A549 (cell line): ENCODE measurements at regions not wholly inside any gene's neighbourhood (a gene's known extent, or its start where the extent isn't known, plus 50 kb on each side); places are given as distances from the start of the nearest gene placed in this dataset.

Experiments
- ATAC-seq, 2 experiments: fragments of 200-7000 bp in 1 of 2; fragments of >200 bp in 1 of 2; cut with Nextera tagmentation in 1 of 2; cut with Tn5 transposase in 1 of 2; 3 replicates each; pipeline versions ENCODE4 v1.8.0 to v1.9.1; 2018 to 2020; ENCODE audit warnings: mild to moderate bottlenecking in 1 of 2, moderate library complexity in 1 of 2
- CTCF ChIA-PET: fragments of 300-600 bp; sonication (Branson Sonifier 250); formaldehyde crosslinking; extraction: SDS; loops from one replicate; lab custom pipeline; 2021; ENCODE audit warnings: antibody characterized with exemption, inconsistent platforms; lab: Yijun Ruan, JAX
- POLR2A ChIA-PET: fragments of 350-600 bp; formaldehyde crosslinking; extraction: SDS; loops from one replicate; lab custom pipeline; 2021; ENCODE audit warnings: antibody characterized with exemption, inconsistent platforms; lab: Yijun Ruan, JAX
- DNase-seq, 2 experiments: peaks; one replicate each; pipeline versions ENCODE4 v3.0.0 to v3.0.0-alpha.2; 2011 to 2016; ENCODE audit warnings: low read depth in 1 of 2, low spot score in 1 of 2
- FAIRE-seq: peaks from 2 replicates; lab custom pipeline; 2011; peaks lifted over from hg19 to GRCh38; lab: Jason Lieb, UNC
- H3K27ac ChIP-seq, 2 experiments: fragments of >200 bp; sonication (Bioruptor Twin); formaldehyde crosslinking; 3 replicates each; pipeline ENCODE4 v1.5.1; 2016 to 2017
- H3K4me1 ChIP-seq: fragments of >200 bp; sonication (Bioruptor Twin); formaldehyde crosslinking; 3 replicates; pipeline ENCODE4 v1.6.1; 2016
- H3K4me2 ChIP-seq: fragments of >200 bp; sonication (Bioruptor Twin); formaldehyde crosslinking; 3 replicates; pipeline ENCODE4 v1.6.1; 2016
- H3K4me3 ChIP-seq: fragments of >200 bp; sonication (Bioruptor Twin); formaldehyde crosslinking; 3 replicates; pipeline ENCODE4 v1.5.1; 2016
- H3K9me3 ChIP-seq: fragments of >200 bp; sonication (Bioruptor Twin); formaldehyde crosslinking; 3 replicates; pipeline ENCODE4 v1.6.1; 2016
- CBX8 ChIP-seq: fragments of 200-600 bp; sonication (generic); IDR thresholded peaks from 2 replicates; pipeline ENCODE4 v1.6.1; 2016
- CEBPB ChIP-seq, 2 experiments: fragments of >200 bp in 1 of 2; sonication (Bioruptor Twin) in 1 of 2; formaldehyde crosslinking in 1 of 2; IDR thresholded peaks; 2 replicates each; pipeline ENCODE4 v1.6.1; 2012 to 2016
- CTCF ChIP-seq: fragments of >200 bp; sonication (Bioruptor Twin); formaldehyde crosslinking; IDR thresholded peaks from 3 replicates; pipeline ENCODE4 v1.5.1; 2016
- E2F6 ChIP-seq: IDR thresholded peaks from 2 replicates; pipeline ENCODE4 v1.6.1; 2012; ENCODE audit warnings: low read depth, borderline replicate concordance
- EP300 ChIP-seq, 2 experiments: fragments of >200 bp; sonication (Bioruptor Twin); formaldehyde crosslinking; IDR thresholded peaks; 2 replicates in 1 of 2; 3 replicates in 1 of 2; pipeline ENCODE4 v1.6.1; 2016 to 2017
- HMGXB4 ChIP-seq: fragments of 250-450 bp; sonication (Bioruptor Pico); IDR thresholded peaks from 2 replicates; pipeline ENCODE4 v1.5.0; 2021; ENCODE audit warnings: mild to moderate bottlenecking, moderate library complexity, borderline replicate concordance
- HOXB13 ChIP-seq: fragments of 250-450 bp; sonication (Bioruptor Pico); IDR thresholded peaks from 2 replicates; pipeline ENCODE4 v1.5.0; 2020; ENCODE audit warnings: low read depth, mild to moderate bottlenecking, moderate library complexity
- JUN ChIP-seq, 2 experiments: fragments of >200 bp; sonication (Bioruptor Twin); formaldehyde crosslinking; IDR thresholded peaks; 2 replicates in 1 of 2; 3 replicates in 1 of 2; pipeline ENCODE4 v1.6.1; 2016 to 2017
- MAX ChIP-seq: IDR thresholded peaks from 2 replicates; pipeline ENCODE4 v1.6.1; 2012
- MAZ ChIP-seq: fragments of 150-350 bp; IDR thresholded peaks from 2 replicates; pipeline ENCODE4 v1.6.1; 2014; ENCODE audit warnings: antibody characterized with exemption, low read depth, low read length, borderline replicate concordance
- MYC ChIP-seq: IDR thresholded peaks from 2 replicates; pipeline ENCODE4 v1.6.1; 2012; ENCODE audit warnings: mild to moderate bottlenecking, inconsistent platforms, low read length, improper control_type of control experiment, borderline replicate concordance
- NFE2L2 ChIP-seq: fragments of 150-350 bp; conservative IDR thresholded peaks from 2 replicates; pipeline ENCODE4 v1.6.1; 2014; ENCODE audit warnings: low read length
- NPAS2 ChIP-seq: fragments of 250-450 bp; sonication (Bioruptor Pico); IDR thresholded peaks from 2 replicates; pipeline ENCODE4 v1.8.0; 2022; ENCODE audit warnings: mild to moderate bottlenecking, moderate library complexity, borderline replicate concordance
- NR3C1 ChIP-seq: fragments of >200 bp; sonication (Bioruptor Twin); formaldehyde crosslinking; IDR thresholded peaks from 3 replicates; pipeline ENCODE4 v1.6.1; 2017
- PHF8 ChIP-seq: fragments of 200-600 bp; sonication (generic); IDR thresholded peaks from 2 replicates; pipeline ENCODE4 v1.6.1; 2016; ENCODE audit warnings: low read depth, mild to moderate bottlenecking, antibody characterized with exemption, moderate library complexity, borderline replicate concordance
- RAD21 ChIP-seq, 2 experiments: fragments of >200 bp in 1 of 2; sonication (Bioruptor Twin) in 1 of 2; formaldehyde crosslinking in 1 of 2; IDR thresholded peaks in 1 of 2; conservative IDR thresholded peaks in 1 of 2; 2 replicates in 1 of 2; 3 replicates in 1 of 2; pipeline ENCODE4 v1.6.1; 2012 to 2018; ENCODE audit warnings: inconsistent platforms in 1 of 2
- RCOR1 ChIP-seq: fragments of 150-350 bp; IDR thresholded peaks from 2 replicates; pipeline ENCODE4 v1.6.1; 2014; ENCODE audit warnings: antibody characterized with exemption, low read length, low read depth
- RFX5 ChIP-seq: fragments of 450-650 bp; IDR thresholded peaks from 2 replicates; pipeline ENCODE4 v1.7.1; 2014; ENCODE audit warnings: antibody characterized with exemption, mild to moderate bottlenecking, moderate library complexity
- SMC3 ChIP-seq: fragments of >200 bp; sonication (Bioruptor Twin); formaldehyde crosslinking; IDR thresholded peaks from 3 replicates; pipeline ENCODE4 v1.6.1; 2018; ENCODE audit warnings: inconsistent platforms
- SREBF2 ChIP-seq: fragments of 450-650 bp; IDR thresholded peaks from 2 replicates; pipeline ENCODE4 v1.6.1; 2014; ENCODE audit warnings: mild to moderate bottlenecking, moderate library complexity
- TFCP2L1 ChIP-seq: fragments of 250-450 bp; sonication (Bioruptor Pico); IDR thresholded peaks from 2 replicates; pipeline ENCODE4 v1.5.0; 2021; ENCODE audit warnings: mild to moderate bottlenecking
- TP53 ChIP-seq: fragments of 250-450 bp; sonication (Bioruptor Pico); IDR thresholded peaks from 2 replicates; pipeline ENCODE4 v1.5.0; 2021; ENCODE audit warnings: mild to moderate bottlenecking, moderate library complexity
- ZC3H11A ChIP-seq: fragments of 450-650 bp; IDR thresholded peaks from 2 replicates; pipeline ENCODE4 v1.6.1; 2014; ENCODE audit warnings: antibody characterized with exemption, mild to moderate bottlenecking
- ZFP36 ChIP-seq: fragments of 450-650 bp; IDR thresholded peaks from 2 replicates; pipeline ENCODE4 v1.6.1; 2014; ENCODE audit warnings: borderline replicate concordance; ENCODE audit not compliant: partially characterized antibody
- ZNF302 ChIP-seq: fragments of 250-450 bp; sonication (Bioruptor Pico); IDR thresholded peaks from 2 replicates; pipeline ENCODE4 v1.9.0; 2021; ENCODE audit warnings: inconsistent platforms, mild to moderate bottlenecking, moderate library complexity
- ZSCAN20 ChIP-seq: fragments of 250-450 bp; sonication (Bioruptor Pico); IDR thresholded peaks from 2 replicates; pipeline ENCODE4 v1.8.0; 2022; ENCODE audit warnings: mild to moderate bottlenecking, moderate library complexity
- WGBS: methylation state at CpG from one replicate; pipeline ENCODE4 v1.1.6; 2017; ENCODE audit errors: missing lambda C conversion rate; 5-methylcytosine and 5-hydroxymethylcytosine counted together

- H3K27ac ChIP-seq: no peak overlapping the region
- no peaks in the 10 kb centered on the region for H3K4me1 ChIP-seq
- POLR2A ChIA-PET: no interaction called here
- no peaks in the 10 kb centered on the region for H3K9me3 ChIP-seq
- TF ChIP-seq RAD21 (conservative IDR thresholded peaks at IDR 0.05 in 1 of 2, IDR thresholded peaks at IDR 0.05 in 1 of 2) (no peak), ZNF302 (CRISPR knock-in tag) (no peak), JUN (IDR thresholded peaks at IDR 0.05) (no peak), NFE2L2 (no peak), SREBF2 (no peak), ZC3H11A (no peak), MAX (no peak), HOXB13 (CRISPR knock-in tag) (no peak)
- no peak for ATAC-seq
- no peak for FAIRE-seq
- CTCF ChIA-PET: interaction anchor here (0.8 to 1.0 kb wide), 2 partner anchors 12 to 144 kb away, joined by 3 to 4 read pairs; no protein-coding TSS in a partner anchor
- DNase-seq: no peak
- WGBS: 42% methylated on average over 2 of the region's 2 CpGs
- no peak overlapping the region for H3K4me2 ChIP-seq
- no peak overlapping the region for H3K4me3 ChIP-seq
These were observed 195.2 kb upstream of the TUT7 start for GRCh38 chr9:86549401-86549811.

GRCh38 chr9:86548220-86548619, 194.0 kb upstream of the TUT7 start:
- WGBS: 50% methylated on average over 4 of the region's 4 CpGs
- Histone ChIP-seq H3K9me3 (no peaks in the 10 kb centered on the region), H3K27ac (no peak overlapping the region), H3K4me2 (no peak overlapping the region), H3K4me3 (no peak overlapping the region)
- ChIA-PET CTCF (no interaction called here), POLR2A (no interaction called here)
- ATAC-seq (no peak), FAIRE-seq (no peak)
- no peak for TF ChIP-seq EP300 (IDR thresholded peaks at IDR 0.05)
- no peak for TF ChIP-seq E2F6
- TF ChIP-seq CEBPB (IDR thresholded peaks at IDR 0.05): no peak
- TF ChIP-seq CTCF: no peak
- no peak for TF ChIP-seq HMGXB4 (CRISPR knock-in tag)
- no peak for TF ChIP-seq ZNF302 (CRISPR knock-in tag)
- TF ChIP-seq JUN (IDR thresholded peaks at IDR 0.05): no peak
- no peak for TF ChIP-seq NR3C1
- TF ChIP-seq MAZ: no peak
- TF ChIP-seq ZSCAN20 (CRISPR knock-in tag): no peak
- TF ChIP-seq TFCP2L1 (CRISPR knock-in tag): no peak
- TF ChIP-seq SMC3: no peak
- TF ChIP-seq RAD21 (conservative IDR thresholded peaks at IDR 0.05 in 1 of 2, IDR thresholded peaks at IDR 0.05 in 1 of 2): no peak
- TF ChIP-seq NPAS2 (CRISPR knock-in tag): no peak
- TF ChIP-seq RCOR1: no peak
- no peak for TF ChIP-seq MYC
- TF ChIP-seq, all 56 proteins: peak for 0
- no peak for DNase-seq
- no peaks in the 10 kb centered on the region for H3K4me1 ChIP-seq

GRCh38 chr9:86547571-86547970, 193.4 kb upstream of the TUT7 start:
- H3K4me2 ChIP-seq: no peak overlapping the region
- TF ChIP-seq CBX8 (no peak), HOXB13 (CRISPR knock-in tag) (no peak), ZFP36 (no peak), EP300 (IDR thresholded peaks at IDR 0.05) (no peak), PHF8 (no peak), TP53 (CRISPR knock-in tag) (no peak), RFX5 (no peak), E2F6 (no peak)
- TF ChIP-seq, all 56 proteins: peak for 0
- H3K9me3 ChIP-seq: no peaks in the 10 kb centered on the region
- ChIA-PET POLR2A (no interaction called here), CTCF (no interaction called here)
- ATAC-seq: no peak
- no peak overlapping the region for H3K4me3 ChIP-seq
- no peak for DNase-seq
- FAIRE-seq: no peak
- no peak overlapping the region for H3K27ac ChIP-seq
- no peaks in the 10 kb centered on the region for H3K4me1 ChIP-seq
